ENCODE measurements at regions not wholly inside any gene's neighbourhood (a gene's known extent, or its start where the extent isn't known, plus 50 kb on each side); places are given as distances from the start of the nearest gene placed in this dataset.

DNA sequence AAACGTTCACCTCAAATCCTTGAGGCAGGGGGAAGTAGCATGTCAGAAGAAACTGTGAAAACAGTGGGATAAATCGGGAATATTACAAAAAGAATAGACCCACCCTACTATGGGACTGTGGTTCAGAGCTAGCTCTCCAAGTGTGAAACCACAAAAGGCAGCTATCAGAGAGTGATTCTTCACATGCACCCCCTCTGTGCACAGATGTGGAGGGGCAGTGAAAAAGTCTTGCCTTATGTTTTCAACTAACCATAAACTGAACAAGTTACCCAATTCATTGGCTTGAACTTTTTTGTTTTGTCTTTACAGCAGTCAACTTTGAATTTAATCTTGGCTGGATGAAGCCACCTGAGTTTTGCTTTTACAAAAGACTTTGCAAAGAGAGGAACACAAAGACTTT, 98.8 kb upstream of the NR4A3 start:
- DNase-seq, result no peak

GRCh38 chr9:99724640-99725039, 97.0 kb upstream of the NR4A3 start:
- DNase-seq, result no peak

DNA sequence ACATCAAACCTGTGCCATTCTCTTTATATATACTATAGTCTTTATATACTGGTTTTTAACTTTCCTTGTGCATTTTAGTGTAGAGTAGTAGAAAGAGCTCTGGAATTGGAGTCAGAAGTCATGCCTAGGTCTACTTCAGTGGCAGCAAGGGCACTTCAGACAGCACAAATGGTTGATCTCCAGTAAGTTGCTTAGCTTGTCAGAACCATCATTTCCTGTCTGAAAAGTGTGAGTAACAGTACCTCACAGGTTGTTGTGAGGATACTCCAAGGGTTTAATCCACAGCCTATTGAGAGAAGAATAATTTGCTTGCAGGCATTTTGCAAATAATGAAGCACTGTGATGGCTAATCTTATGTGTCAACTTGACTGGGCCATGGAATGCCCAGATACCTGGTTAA, 95.8 kb upstream of the NR4A3 start:
- DNase-seq, result no peak

DNA sequence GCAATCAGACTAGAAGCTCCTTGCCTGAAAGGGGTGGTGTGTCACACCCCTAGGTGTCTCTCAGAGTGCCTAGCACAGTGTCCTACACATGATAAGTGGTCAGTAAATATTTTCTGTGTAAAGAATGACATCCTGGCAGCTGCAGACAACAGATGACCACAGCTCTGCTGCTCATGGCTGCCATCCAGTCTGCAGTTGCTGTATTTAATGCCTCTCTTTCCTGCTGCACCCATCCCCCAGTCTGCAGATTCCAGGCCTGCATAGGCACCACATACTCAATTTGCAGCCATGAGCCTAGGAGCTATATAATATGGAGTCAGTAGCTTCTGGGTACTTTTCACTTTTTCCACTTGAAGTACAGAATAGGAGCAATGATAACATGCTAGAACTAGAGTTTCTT, 94.9 kb upstream of the NR4A3 start:
- peak; percentile 41 for DNase-seq

DNA sequence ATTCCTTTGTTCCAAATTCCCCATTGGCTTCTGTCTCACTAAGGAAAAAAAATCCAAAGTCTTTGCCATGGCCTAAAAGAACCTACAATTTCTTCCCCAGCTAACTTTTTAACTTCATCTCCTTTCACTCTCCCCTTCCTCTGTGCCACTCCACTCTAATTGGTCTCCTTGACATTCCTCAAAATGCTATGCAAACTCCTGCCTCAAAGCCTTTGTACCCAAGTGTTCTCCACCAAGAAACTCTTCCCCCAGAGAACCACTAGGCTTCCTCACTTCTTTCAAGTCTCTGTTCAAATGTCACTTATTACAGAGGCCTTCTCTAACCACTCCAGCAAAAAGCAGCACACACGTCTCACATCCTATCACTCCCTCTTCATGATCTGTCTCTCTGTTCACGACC, 91.6 kb upstream of the NR4A3 start:
- no peak for DNase-seq

DNA sequence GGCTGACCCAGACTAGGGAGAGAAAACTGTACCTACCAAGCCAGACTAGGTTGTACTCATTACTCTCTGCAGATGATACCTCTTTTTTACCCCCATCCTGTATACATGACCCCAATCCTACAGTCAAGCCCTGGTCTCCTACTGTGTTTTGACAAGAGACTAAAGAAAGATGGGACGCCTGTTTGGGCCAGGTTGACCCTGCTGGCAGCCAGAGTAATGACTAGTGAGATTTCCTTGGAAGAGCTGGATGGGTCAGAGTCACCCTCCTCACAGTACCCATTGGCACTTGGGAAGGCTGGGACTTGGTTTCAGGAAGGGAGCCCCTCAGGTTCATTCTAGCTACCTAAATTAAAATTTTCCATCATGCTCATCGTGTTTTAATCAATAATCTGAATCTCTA, 89.7 kb upstream of the NR4A3 start:
- DNase-seq, result no peak

DNA sequence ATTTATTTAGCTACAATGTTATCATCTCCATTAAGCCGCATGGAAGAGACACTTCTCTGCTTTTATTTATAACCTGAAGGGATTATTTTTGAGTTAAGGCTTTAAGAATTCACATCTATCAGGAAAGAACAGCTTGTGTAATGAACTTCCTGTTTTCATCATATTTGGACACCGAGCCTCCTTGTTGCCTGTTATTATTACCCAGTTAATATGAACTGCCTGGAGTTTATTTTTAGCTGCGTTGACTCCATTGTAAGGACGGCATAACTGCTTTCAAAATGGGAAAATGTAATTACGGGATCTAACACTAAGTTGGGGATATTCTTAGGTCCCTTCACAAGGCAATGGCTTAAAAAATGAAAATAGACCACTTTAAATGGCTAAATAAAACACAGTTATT, 89.0 kb upstream of the NR4A3 start:
- peak; percentile 18 for DNase-seq

DNA sequence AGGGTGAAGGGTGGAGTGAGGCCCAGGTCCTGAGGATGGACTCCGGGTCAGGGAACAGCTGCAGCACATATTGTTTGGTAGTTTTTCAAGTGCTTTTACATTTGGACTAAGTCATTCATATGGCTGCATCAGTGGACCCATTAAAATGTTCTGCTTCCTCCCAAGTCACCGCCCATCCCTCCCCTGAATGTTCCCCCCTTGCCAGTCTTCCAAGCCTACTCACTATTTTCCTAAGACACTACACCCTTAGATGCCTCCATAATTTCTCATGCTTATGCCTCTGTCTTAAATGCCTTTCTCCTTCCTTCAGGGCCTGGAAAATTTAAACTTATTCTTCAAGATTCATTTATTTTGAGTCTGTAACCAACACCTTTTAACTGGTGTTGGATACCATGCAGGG, 86.6 kb upstream of the NR4A3 start:
- no peak for DNase-seq

- DNase-seq, result peak; percentile 52
Measured at GRCh38 chr9:99736291-99736690, 85.4 kb upstream of the NR4A3 start.

GRCh38 chr9:99737649-99738048, 84.0 kb upstream of the NR4A3 start:
- DNase-seq, result no peak

- no peak for DNase-seq
Measured at GRCh38 chr9:99743006-99743405, 78.7 kb upstream of the NR4A3 start.

DNA sequence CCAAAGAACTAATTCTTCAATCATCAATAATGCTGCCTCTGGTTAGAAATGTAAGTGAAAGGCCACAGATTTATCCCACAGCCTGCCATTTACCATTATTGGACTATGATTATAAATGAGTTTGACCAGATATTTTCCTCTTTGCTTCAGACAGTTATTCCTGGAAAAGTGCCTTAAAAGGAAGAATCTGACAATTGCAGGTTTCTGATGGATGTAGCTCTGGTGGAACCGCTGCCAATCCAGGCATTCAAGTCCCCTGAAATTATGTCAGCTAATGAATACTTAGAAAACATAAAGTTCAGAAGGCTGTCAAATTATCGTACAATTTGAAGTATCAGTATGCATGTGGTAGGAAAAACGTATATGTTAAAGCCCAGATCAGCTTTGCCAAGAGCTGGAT, 78.2 kb upstream of the NR4A3 start:
- no peak for DNase-seq

GRCh38 chr9:99744132-99744531, 77.6 kb upstream of the NR4A3 start:
- no peak for DNase-seq

DNA sequence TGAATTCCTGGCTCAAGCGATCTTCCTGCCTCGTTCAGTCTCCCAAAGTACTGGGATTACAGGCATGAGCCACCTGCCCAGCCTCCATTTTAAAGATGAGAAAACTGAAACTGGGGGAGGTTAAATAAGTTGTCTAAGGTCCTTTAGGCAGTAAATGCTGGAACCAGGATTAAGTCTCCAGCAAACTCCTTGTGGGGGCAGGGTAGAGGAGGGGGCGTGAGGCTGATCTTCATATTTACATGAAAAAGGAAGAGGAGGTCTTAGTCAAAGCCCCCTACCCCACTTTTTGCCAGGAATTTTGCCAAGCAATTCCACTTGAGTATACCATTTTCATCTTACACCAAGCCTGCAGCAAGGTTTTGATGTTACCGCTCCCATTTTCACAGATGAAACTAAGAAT, 76.6 kb upstream of the NR4A3 start:
- no peak for DNase-seq

GRCh38 chr9:99746406-99746805, 75.3 kb upstream of the NR4A3 start:
- no peak for DNase-seq

- DNase-seq, result peak; percentile 11
Measured at GRCh38 chr9:99748266-99748665, 73.4 kb upstream of the NR4A3 start.

- DNase-seq, result no peak
Measured at GRCh38 chr9:99748676-99749075, 73.0 kb upstream of the NR4A3 start.

- peak; percentile 35 for DNase-seq
Measured at GRCh38 chr9:99749641-99750040, 72.0 kb upstream of the NR4A3 start.

GRCh38 chr9:99750526-99750925, 71.2 kb upstream of the NR4A3 start:
- DNase-seq, result no peak

GRCh38 chr9:99752417-99753109, 69.1 kb upstream of the NR4A3 start:
- peak; percentile 91 for DNase-seq

GRCh38 chr9:99753436-99753835, 68.2 kb upstream of the NR4A3 start:
- DNase-seq, result peak; percentile 15

- DNase-seq, result no peak
Measured at GRCh38 chr9:99760421-99760820, 61.3 kb upstream of the NR4A3 start.

GRCh38 chr9:99762470-99762869, 59.2 kb upstream of the NR4A3 start:
- no peak for DNase-seq
